Astrocyte (in vitro differentiated cells and primary cell): ENCODE measurements at regions not wholly inside any gene's neighbourhood (a gene's known extent, or its start where the extent isn't known, plus 50 kb on each side); places are given as distances from the start of the nearest gene placed in this dataset.
A peak's percentile ranks its signal among the peaks of the same experiment; 100 is the strongest.

ENCODE experiments used
- DNase-seq: peaks from one replicate; pipeline ENCODE4 v3.0.0-alpha.2; 2010; ENCODE audit warnings: low read depth
- FAIRE-seq: peaks from 2 replicates; lab custom pipeline; 2011; peaks lifted over from hg19 to GRCh38; lab: Jason Lieb, UNC
- H2AFZ ChIP-seq: 2 replicates; pipeline ENCODE4 v1.6.0; 2012; ENCODE audit warnings: low read depth, low read length, inconsistent platforms
- H3K27ac ChIP-seq: 2 replicates; pipeline ENCODE4 v1.5.1; 2011; ENCODE audit warnings: low read depth, low read length, inconsistent platforms
- H3K27me3 ChIP-seq: 2 replicates; pipeline ENCODE4 v1.6.0; 2011; ENCODE audit warnings: low read length, inconsistent platforms; ENCODE audit not compliant: insufficient read depth
- H3K36me3 ChIP-seq: 2 replicates; pipeline ENCODE4 v1.5.1; 2011; ENCODE audit warnings: low read length, inconsistent platforms; ENCODE audit not compliant: insufficient read depth
- H3K4me1 ChIP-seq: 2 replicates; pipeline ENCODE4 v1.5.1; 2011; ENCODE audit warnings: low read length, inconsistent platforms; ENCODE audit not compliant: insufficient read depth
- H3K4me2 ChIP-seq: 2 replicates; pipeline ENCODE4 v1.6.0; 2012; ENCODE audit warnings: low read length, inconsistent platforms
- H3K4me3 ChIP-seq: 2 replicates; pipeline ENCODE4 v1.5.1; 2011; ENCODE audit warnings: low read depth, mild to moderate bottlenecking, low read length, inconsistent platforms; ENCODE audit not compliant: insufficient read depth
- H3K79me2 ChIP-seq: 2 replicates; pipeline ENCODE4 v1.6.0; 2012; ENCODE audit warnings: mild to moderate bottlenecking, low read length, inconsistent platforms; ENCODE audit not compliant: insufficient read depth
- H3K9ac ChIP-seq: 2 replicates; pipeline ENCODE4 v1.6.0; 2012; ENCODE audit warnings: mild to moderate bottlenecking, low read length, inconsistent platforms
- H3K9me3 ChIP-seq: 2 replicates; pipeline ENCODE4 v1.5.1; 2012; ENCODE audit warnings: low read depth, mild to moderate bottlenecking, low read length, inconsistent platforms; ENCODE audit not compliant: insufficient read depth
- H4K20me1 ChIP-seq: 2 replicates; pipeline ENCODE4 v1.6.0; 2012; ENCODE audit warnings: low read length, inconsistent platforms; ENCODE audit not compliant: insufficient read depth
- H3K27ac Mint-ChIP-seq: one replicate; pipeline ENCODE4 v1.8.0; 2021; ENCODE audit warnings: mild to moderate bottlenecking, mixed read lengths; ENCODE audit not compliant: unreplicated experiment
- H3K27me3 Mint-ChIP-seq: one replicate; pipeline ENCODE4 v1.8.0; 2021; ENCODE audit warnings: low read depth, mixed read lengths; ENCODE audit not compliant: unreplicated experiment
- H3K36me3 Mint-ChIP-seq: one replicate; pipeline ENCODE4 v1.8.0; 2021; ENCODE audit warnings: low read depth, mixed read lengths; ENCODE audit not compliant: unreplicated experiment
- H3K4me1 Mint-ChIP-seq: one replicate; pipeline ENCODE4 v1.8.0; 2021; ENCODE audit warnings: low read depth, mixed read lengths; ENCODE audit not compliant: unreplicated experiment
- H3K4me3 Mint-ChIP-seq: one replicate; pipeline ENCODE4 v1.8.0; 2021; ENCODE audit warnings: mild to moderate bottlenecking, moderate library complexity, mixed read lengths; ENCODE audit not compliant: unreplicated experiment
- H3K9me3 Mint-ChIP-seq: one replicate; pipeline ENCODE4 v1.8.0; 2021; ENCODE audit warnings: mild to moderate bottlenecking, mixed read lengths; ENCODE audit not compliant: unreplicated experiment
- CTCF ChIP-seq: IDR thresholded peaks from 2 replicates; pipeline ENCODE4 v1.5.1; 2011; ENCODE audit warnings: low read depth, mild to moderate bottlenecking, inconsistent platforms, low read length, moderate library complexity; ENCODE audit not compliant: insufficient read depth
- EZH2 ChIP-seq: IDR thresholded peaks from 2 replicates; pipeline ENCODE4 v1.6.1; 2012; ENCODE audit warnings: mild to moderate bottlenecking, low read length, inconsistent platforms; ENCODE audit not compliant: insufficient read depth

GRCh38 chr5:163964671-163965070, 459.3 kb downstream of the MAT2B start:
- H3K4me1 ChIP-seq, result no peaks in the 10 kb centered on the region

GRCh38 chr5:163967268-163967667, 461.8 kb downstream of the MAT2B start:
- no peak for TF ChIP-seq EZH2
- no peak for TF ChIP-seq CTCF
- H3K36me3 Mint-ChIP-seq, result no peaks in the 10 kb centered on the region
- peaks cover 7% of the 10 kb centered on the region for H3K4me1 Mint-ChIP-seq

More at GRCh38 chr5:163964671-163965070, 459.3 kb downstream of the MAT2B start:
- no peaks in the 10 kb centered on the region for H3K27me3 ChIP-seq
- no peak overlapping the region for H3K9ac ChIP-seq
- no peak overlapping the region for H3K4me2 ChIP-seq
- no peaks in the 10 kb centered on the region for H3K79me2 ChIP-seq
- Mint-ChIP-seq H3K27me3 (no peaks in the 10 kb centered on the region), H3K4me1 (peaks cover 7% of the 10 kb centered on the region), H3K27ac (no peak overlapping the region), H3K4me3 (no peak overlapping the region), H3K9me3 (no peaks in the 10 kb centered on the region), H3K36me3 (no peaks in the 10 kb centered on the region)
- H3K9me3 ChIP-seq, result no peaks in the 10 kb centered on the region
- H3K27ac ChIP-seq, result no peak overlapping the region
- H4K20me1 ChIP-seq, result no peaks in the 10 kb centered on the region
- no peaks in the 10 kb centered on the region for H3K36me3 ChIP-seq
- no peak overlapping the region for H3K4me3 ChIP-seq
- H2AFZ ChIP-seq, result no peak overlapping the region
- peak; percentile 32 for DNase-seq
- TF ChIP-seq EZH2 (no peak), CTCF (no peak)
- FAIRE-seq, result no peak

DNA sequence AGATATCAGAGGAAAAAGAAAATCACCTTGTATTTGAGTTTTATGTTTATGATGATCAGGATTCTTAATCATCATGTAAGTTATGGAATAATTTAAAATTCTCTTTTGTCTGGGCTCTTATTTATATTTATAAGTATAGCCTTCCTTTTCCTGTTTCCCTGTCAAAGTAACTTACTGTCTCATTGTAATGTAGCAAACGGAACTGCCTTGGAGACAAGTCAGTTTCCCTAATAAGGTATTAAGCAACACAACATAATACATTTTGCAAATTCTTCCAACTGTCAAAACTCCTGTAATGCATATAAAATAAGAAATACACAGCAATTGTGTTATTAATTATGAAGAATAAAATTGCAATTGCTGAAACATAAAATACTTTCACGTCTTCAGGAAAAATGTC, 463.2 kb downstream of the MAT2B start:
- no peaks in the 10 kb centered on the region for H3K79me2 ChIP-seq
- TF ChIP-seq CTCF, result no peak
- TF ChIP-seq EZH2, result no peak
- H3K4me2 ChIP-seq, result no peak overlapping the region
- H3K27ac ChIP-seq, result no peak overlapping the region
- H3K9me3 ChIP-seq, result no peaks in the 10 kb centered on the region
- H3K4me3 ChIP-seq, result no peak overlapping the region
- no peaks in the 10 kb centered on the region for H4K20me1 ChIP-seq
- no peaks in the 10 kb centered on the region for H3K9me3 Mint-ChIP-seq
- no peaks in the 10 kb centered on the region for H3K27me3 Mint-ChIP-seq
- H3K4me1 ChIP-seq, result no peaks in the 10 kb centered on the region
- no peaks in the 10 kb centered on the region for H3K36me3 ChIP-seq
- H2AFZ ChIP-seq, result no peak overlapping the region
- no peak for DNase-seq
- H3K27me3 ChIP-seq, result no peaks in the 10 kb centered on the region
- no peak overlapping the region for H3K4me3 Mint-ChIP-seq
- no peak overlapping the region for H3K9ac ChIP-seq
- no peak for FAIRE-seq
- no peak overlapping the region for H3K27ac Mint-ChIP-seq
- H3K4me1 Mint-ChIP-seq, result peaks cover 7% of the 10 kb centered on the region
- H3K36me3 Mint-ChIP-seq, result no peaks in the 10 kb centered on the region

More at GRCh38 chr5:163967268-163967667, 461.8 kb downstream of the MAT2B start:
- H3K9me3 ChIP-seq, result no peaks in the 10 kb centered on the region
- no peaks in the 10 kb centered on the region for H3K27me3 ChIP-seq
- no peaks in the 10 kb centered on the region for H3K36me3 ChIP-seq
- H3K9ac ChIP-seq, result no peak overlapping the region
- H3K4me1 ChIP-seq, result no peaks in the 10 kb centered on the region
- no peak overlapping the region for H3K27ac Mint-ChIP-seq
- no peak overlapping the region for H3K4me3 Mint-ChIP-seq
- DNase-seq (no peak), FAIRE-seq (no peak)
- no peak overlapping the region for H3K4me2 ChIP-seq
- H3K4me3 ChIP-seq, result no peak overlapping the region
- H3K9me3 Mint-ChIP-seq, result no peaks in the 10 kb centered on the region
- no peaks in the 10 kb centered on the region for H3K27me3 Mint-ChIP-seq
- H3K27ac ChIP-seq, result no peak overlapping the region
- H3K79me2 ChIP-seq, result no peaks in the 10 kb centered on the region
- H4K20me1 ChIP-seq, result no peaks in the 10 kb centered on the region
- no peak overlapping the region for H2AFZ ChIP-seq
